B cell (primary cell): ENCODE measurements at regions not wholly inside any gene's neighbourhood (a gene's known extent, or its start where the extent isn't known, plus 50 kb on each side); places are given as distances from the start of the nearest gene placed in this dataset.

Experiments used
- CTCF ChIP-seq: fragments of 200-600 bp; IDR thresholded peaks from one replicate; pipeline ENCODE4 v1.8.0; 2022; ENCODE audit warnings: antibody characterized with exemption, mild to moderate bottlenecking
- EZH2 ChIP-seq: IDR thresholded peaks from 2 replicates; pipeline ENCODE4 v1.6.1; 2012; ENCODE audit warnings: borderline replicate concordance, low read depth, mild to moderate bottlenecking, moderate library complexity, low read length; ENCODE audit not compliant: insufficient read depth, poor library complexity, severe bottlenecking

DNA sequence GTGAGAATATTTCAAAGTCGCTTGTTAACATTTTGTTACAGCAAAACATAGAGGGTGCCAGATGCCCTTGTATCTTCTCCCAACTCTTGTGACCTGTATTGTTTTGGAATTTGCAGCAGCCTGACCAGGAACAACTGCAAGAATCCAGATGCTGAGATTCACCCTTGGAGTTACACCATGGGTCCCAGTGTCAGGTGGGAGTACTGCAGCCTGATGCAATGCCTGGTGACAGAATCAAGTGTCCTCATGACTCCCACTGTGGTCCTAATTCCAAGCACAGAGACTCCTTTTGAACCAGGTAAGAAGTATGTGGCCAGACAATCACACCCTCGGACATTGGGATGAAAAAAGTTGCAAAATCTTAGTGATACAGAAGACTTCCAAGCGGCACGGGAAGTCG is 79.6 kb upstream of the MAP3K4 start:
- no peak for TF ChIP-seq EZH2
- no peak for TF ChIP-seq CTCF
